ENCODE measurements at regions not wholly inside any gene's neighbourhood (a gene's known extent, or its start where the extent isn't known, plus 50 kb on each side); places are given as distances from the start of the nearest gene placed in this dataset.

DNA sequence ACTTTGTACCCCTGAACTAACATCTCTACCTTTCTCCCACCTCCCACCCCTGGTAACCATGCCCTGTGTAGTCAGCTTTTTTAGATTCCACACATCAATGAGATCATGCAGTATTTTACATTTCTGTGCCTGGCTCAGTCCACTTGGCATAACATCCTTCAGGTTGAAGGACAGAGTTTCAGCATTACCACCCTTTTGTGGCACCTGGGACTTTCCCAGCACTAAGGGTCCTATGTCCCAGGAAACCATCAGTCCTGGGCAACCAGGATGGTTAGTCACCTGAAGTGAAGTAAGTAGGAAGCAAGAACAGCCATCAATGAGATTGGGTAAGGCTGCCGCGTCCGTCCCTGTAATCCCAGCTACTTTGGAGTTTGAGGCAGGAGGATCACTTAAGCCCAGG lies 370.6 kb downstream of the SIPA1L2 start:
- H3K9me3 ChIP-seq = no peaks in the 10 kb centered on the region
- H3K27ac ChIP-seq = no peak overlapping the region
- no peak for TF ChIP-seq POLR2A (IDR thresholded peaks at IDR 0.05)
- TF ChIP-seq, protein P1, sequence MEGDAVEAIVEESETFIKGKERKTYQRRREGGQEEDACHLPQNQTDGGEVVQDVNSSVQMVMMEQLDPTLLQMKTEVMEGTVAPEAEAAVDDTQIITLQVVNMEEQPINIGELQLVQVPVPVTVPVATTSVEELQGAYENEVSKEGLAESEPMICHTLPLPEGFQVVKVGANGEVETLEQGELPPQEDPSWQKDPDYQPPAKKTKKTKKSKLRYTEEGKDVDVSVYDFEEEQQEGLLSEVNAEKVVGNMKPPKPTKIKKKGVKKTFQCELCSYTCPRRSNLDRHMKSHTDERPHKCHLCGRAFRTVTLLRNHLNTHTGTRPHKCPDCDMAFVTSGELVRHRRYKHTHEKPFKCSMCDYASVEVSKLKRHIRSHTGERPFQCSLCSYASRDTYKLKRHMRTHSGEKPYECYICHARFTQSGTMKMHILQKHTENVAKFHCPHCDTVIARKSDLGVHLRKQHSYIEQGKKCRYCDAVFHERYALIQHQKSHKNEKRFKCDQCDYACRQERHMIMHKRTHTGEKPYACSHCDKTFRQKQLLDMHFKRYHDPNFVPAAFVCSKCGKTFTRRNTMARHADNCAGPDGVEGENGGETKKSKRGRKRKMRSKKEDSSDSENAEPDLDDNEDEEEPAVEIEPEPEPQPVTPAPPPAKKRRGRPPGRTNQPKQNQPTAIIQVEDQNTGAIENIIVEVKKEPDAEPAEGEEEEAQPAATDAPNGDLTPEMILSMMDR (IDR thresholded peaks at IDR 0.05) = no peak
- no peaks in the 10 kb centered on the region for H3K27me3 ChIP-seq
- no peak overlapping the region for H3K4me3 ChIP-seq (replicated peaks in 1 of 3)
- DNase-seq = no peak
- H3K4me1 ChIP-seq = no peaks in the 10 kb centered on the region
- no peaks in the 10 kb centered on the region for H3K36me3 ChIP-seq
- WGBS, 2 donors = 94 to 97% methylated on average over 3 of the region's 3 CpGs
- intact Hi-C loops (cut with DNase I) = no loop called here

DNA sequence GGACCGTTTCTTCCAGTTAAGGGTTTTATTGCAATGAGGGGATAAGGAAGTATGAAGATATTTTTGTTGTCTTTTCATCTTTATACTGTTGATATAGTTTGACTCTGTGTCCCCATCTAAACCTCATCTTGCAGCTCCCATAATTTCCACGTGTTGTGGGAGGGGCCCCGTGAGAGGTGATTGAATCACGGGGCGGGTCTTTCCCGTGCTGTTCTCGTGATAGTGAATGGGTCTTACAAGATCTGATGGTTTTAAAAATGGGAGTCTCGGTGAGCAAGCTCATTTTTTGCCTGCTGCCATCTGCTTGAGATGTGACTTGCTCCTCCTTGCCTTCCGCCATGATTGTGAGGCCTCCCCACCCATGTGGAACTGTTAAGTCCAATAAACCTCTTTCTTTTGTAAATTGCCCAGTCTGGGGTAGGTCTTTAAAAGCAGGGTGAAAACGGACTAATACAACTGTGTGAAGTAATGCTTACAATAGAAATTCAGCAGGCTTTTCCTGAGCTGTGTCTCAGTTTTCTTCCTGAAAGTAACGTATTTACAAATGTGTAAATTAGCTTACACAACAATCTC lies 377.3 kb downstream of the SIPA1L2 start:
- H3K27me3 ChIP-seq = no peaks in the 10 kb centered on the region
- TF ChIP-seq, protein P1 (IDR thresholded peaks at IDR 0.05) = no peak
- no peak for TF ChIP-seq POLR2A (IDR thresholded peaks at IDR 0.05)
- intact Hi-C loops (cut with DNase I) = no loop called here
- no peaks in the 10 kb centered on the region for H3K4me1 ChIP-seq
- H3K36me3 ChIP-seq = no peaks in the 10 kb centered on the region
- 65 to 70% methylated on average over 11 of the region's 11 CpGs for WGBS, 2 donors
- H3K9me3 ChIP-seq = no peaks in the 10 kb centered on the region
- no peak for DNase-seq
- H3K4me3 ChIP-seq (replicated peaks in 1 of 3) = no peak overlapping the region
- H3K27ac ChIP-seq = no peak overlapping the region

DNA sequence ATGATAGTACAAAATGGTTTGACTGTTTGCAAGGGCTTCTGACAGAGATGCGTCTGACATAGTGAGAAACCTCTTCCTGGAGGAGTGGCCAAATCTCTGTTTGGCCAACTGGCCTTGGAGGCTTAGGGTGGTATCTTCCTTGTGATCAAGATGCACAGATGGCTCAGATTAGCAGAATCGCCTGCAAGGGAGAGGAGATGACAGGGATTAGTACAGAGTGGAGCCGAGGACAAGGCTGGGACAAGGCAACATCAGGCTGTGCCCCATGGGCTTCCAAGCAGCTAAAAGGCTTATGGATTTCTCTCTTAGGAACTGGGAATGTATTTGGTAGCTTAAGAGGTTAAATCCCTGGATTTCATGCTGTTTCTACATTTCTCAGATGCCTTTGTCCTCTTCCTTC lies 379.1 kb downstream of the SIPA1L2 start:
- no peak for TF ChIP-seq POLR2A (IDR thresholded peaks at IDR 0.05)
- TF ChIP-seq, protein P1 (IDR thresholded peaks at IDR 0.05) = no peak
- DNase-seq = no peak
- no peaks in the 10 kb centered on the region for H3K36me3 ChIP-seq
- no peaks in the 10 kb centered on the region for H3K9me3 ChIP-seq
- 82 to 90% methylated on average over 3 of the region's 3 CpGs for WGBS, 2 donors
- H3K4me1 ChIP-seq = no peaks in the 10 kb centered on the region
- H3K27ac ChIP-seq = no peak overlapping the region
- H3K27me3 ChIP-seq = no peaks in the 10 kb centered on the region
- H3K4me3 ChIP-seq (replicated peaks in 1 of 3) = no peak overlapping the region
- intact Hi-C loops (cut with DNase I) = no loop called here

DNA sequence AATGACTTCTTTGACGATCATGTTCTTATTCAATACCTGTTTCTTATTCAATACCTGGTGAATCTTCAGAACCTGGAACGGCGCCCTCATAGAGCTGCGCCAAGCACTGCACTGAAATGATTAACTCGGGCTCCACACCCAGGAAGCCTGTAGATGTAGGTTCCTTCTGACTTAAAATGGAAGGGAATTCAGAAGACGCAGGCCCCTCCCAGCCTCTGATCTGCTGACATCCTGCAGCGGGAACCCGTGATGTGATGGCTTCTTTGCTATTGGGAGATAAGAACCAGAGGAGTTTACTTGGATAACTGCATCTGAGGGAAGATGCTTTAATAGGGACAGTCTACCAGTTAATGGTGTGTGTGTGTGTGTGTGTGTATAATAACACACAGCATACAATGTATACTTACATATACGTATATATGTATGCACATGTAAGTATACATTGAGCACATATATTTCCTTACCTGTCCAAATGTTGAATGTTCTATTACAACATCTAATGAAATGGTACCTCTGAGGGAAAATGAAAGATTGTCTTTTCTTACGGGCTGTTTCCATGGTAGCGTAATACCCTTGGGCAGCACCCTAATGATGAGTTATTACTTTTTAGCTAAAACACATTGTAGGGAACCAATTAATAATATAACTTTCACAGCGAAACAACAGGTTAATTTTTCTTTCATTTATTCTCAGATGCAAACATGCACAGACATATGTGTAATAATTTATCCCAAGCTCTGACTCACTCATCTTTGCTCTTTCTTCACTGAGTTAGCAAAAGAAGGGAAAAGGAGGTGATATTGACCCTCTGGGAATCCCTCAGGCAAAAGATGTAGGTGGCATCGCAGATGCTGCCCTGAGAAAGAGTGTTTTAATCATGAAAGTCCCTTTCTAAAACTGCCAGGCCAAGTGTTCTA lies 379.8 kb downstream of the SIPA1L2 start:
- no peaks in the 10 kb centered on the region for H3K36me3 ChIP-seq
- no peaks in the 10 kb centered on the region for H3K4me1 ChIP-seq
- H3K4me3 ChIP-seq (replicated peaks in 1 of 3) = no peak overlapping the region
- H3K27ac ChIP-seq = no peak overlapping the region
- DNase-seq = no peak
- H3K27me3 ChIP-seq = no peaks in the 10 kb centered on the region
- WGBS, 2 donors = 88 to 89% methylated on average over 13 of the region's 13 CpGs
- no peaks in the 10 kb centered on the region for H3K9me3 ChIP-seq
- TF ChIP-seq, protein P1 (IDR thresholded peaks at IDR 0.05) = no peak
- no peak for TF ChIP-seq POLR2A (IDR thresholded peaks at IDR 0.05)
- intact Hi-C loops (cut with DNase I) = no loop called here

DNA sequence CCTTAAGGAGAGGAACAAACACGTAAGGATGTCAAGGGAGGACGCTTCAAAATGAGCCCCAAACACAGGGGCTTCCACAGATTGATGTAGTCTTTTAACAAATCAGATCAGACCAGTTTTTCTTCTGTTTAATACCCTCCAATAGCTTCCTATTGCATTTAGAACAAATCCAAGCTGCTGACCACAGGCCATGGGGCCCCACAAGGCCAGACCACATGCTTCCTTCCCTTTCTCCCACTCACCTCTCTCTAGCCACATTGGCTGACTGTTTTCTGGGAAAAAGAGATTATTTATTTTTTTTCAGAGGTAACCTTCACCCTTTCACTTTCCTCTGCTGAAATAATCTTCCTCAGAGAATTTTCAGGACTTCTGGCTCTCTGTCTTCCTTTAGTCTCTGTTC lies 380.6 kb downstream of the SIPA1L2 start:
- no peak for TF ChIP-seq POLR2A (IDR thresholded peaks at IDR 0.05)
- TF ChIP-seq, protein P1 (IDR thresholded peaks at IDR 0.05) = no peak
- Histone ChIP-seq H3K4me1 (no peaks in the 10 kb centered on the region), H3K27me3 (no peaks in the 10 kb centered on the region), H3K9me3 (no peaks in the 10 kb centered on the region), H3K27ac (no peak overlapping the region), H3K36me3 (no peaks in the 10 kb centered on the region), H3K4me3 (replicated peaks in 1 of 3) (no peak overlapping the region)
- DNase-seq = no peak
- WGBS, 2 donors = 92 to 97% methylated on average over 2 of the region's 2 CpGs
- intact Hi-C loops (cut with DNase I) = no loop called here
